ENCODE measurements at regions not wholly inside any gene's neighbourhood (a gene's known extent, or its start where the extent isn't known, plus 50 kb on each side); places are given as distances from the start of the nearest gene placed in this dataset.

GRCh38 chr13:95444006-95444730 lies 108.4 kb upstream of the CLDN10 start:
- TF ChIP-seq, protein P1, sequence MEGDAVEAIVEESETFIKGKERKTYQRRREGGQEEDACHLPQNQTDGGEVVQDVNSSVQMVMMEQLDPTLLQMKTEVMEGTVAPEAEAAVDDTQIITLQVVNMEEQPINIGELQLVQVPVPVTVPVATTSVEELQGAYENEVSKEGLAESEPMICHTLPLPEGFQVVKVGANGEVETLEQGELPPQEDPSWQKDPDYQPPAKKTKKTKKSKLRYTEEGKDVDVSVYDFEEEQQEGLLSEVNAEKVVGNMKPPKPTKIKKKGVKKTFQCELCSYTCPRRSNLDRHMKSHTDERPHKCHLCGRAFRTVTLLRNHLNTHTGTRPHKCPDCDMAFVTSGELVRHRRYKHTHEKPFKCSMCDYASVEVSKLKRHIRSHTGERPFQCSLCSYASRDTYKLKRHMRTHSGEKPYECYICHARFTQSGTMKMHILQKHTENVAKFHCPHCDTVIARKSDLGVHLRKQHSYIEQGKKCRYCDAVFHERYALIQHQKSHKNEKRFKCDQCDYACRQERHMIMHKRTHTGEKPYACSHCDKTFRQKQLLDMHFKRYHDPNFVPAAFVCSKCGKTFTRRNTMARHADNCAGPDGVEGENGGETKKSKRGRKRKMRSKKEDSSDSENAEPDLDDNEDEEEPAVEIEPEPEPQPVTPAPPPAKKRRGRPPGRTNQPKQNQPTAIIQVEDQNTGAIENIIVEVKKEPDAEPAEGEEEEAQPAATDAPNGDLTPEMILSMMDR (conservative IDR thresholded peaks at IDR 0.05 in 1 of 2, IDR thresholded peaks at IDR 0.05 in 1 of 2; ENCODE audit: low read depth in 1 of 2, low read length in 2 of 2): no peak
- no peak for TF ChIP-seq EZH2 (IDR thresholded peaks at IDR 0.05; ENCODE audit: low read length, missing control alignments)
